Activated CD4-positive, CD25-positive, alpha-beta regulatory T cell treated with anti-CD3 and anti-CD28 coated beads, Interleukin-2, amount 50 U/mL, for 24 hours (primary cell): ENCODE measurements at regions not wholly inside any gene's neighbourhood (a gene's known extent, or its start where the extent isn't known, plus 50 kb on each side); places are given as distances from the start of the nearest gene placed in this dataset.

ENCODE experiments used
- ATAC-seq, 2 donors: fragments of 150-1000 bp; cut with Tn5 transposase; one replicate each; pipeline ENCODE4 v1.10.0; 2021; ENCODE audit warnings: mild to moderate bottlenecking in 1 of 2, moderate library complexity in 1 of 2

DNA sequence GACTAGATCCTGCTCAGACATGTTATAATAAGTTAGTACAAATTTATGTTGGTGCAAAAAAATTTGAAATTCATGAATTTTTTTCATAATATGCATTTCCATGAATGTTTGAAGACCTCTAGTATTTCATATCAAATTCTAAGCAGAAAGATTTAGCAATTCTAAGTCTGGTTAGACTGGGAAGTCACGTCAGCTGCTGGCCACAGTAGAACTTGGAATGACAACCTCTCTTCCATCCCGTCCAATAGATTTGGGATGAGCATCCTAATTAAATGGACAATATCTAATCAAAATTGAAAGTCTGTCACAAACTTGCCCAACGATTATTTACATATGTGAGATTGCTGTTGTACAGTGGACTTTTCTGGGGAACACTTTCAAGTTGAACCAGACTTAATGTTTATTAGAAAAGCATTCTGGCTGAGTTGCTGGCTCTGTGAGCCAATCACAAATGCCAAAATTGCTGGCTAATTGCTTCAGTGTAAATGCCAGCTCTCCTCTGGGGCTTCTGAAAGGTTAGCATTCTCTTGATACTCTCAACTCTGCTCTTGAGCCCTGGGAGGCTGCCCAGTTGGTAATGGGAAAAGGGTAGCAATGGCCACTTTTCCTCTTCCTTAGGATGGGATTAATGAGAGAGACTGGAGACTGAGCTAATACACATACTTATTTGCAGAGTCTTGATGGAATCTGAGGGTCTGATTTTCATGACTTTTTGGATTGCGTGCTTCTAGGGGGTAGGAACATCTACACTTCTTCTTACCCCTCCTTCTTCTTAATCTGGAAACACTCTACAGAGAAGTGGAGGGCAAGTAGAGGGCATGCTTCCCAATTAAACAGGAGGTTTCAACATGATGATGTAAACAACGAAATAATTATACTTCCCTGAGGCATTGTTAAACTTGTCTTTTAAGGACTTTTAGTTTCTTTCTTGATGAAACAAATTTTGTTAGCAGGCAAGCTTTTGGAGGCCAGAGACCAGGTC is 253.5 kb downstream of the BAMBI start:
- ATAC-seq: no peak

DNA sequence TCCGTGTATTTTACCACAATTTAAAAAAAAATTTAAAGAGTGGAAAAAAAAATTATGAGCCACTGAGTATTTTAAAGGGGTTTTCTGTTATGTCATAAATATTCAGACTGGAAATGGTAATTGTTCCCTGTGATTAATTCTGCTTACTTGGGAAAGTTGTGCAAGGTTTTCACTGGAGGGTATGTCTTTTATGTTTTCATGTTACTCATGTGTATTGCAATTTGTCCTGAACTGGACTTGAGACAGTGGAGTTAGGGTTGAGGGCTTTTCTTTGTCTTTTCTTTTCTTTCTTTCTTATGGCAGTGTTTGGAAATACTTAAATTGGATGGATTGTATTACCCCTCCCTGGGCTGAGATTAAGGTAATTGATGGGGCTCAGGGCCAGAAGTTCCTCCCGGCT is 257.7 kb downstream of the BAMBI start:
- no peak for ATAC-seq

DNA sequence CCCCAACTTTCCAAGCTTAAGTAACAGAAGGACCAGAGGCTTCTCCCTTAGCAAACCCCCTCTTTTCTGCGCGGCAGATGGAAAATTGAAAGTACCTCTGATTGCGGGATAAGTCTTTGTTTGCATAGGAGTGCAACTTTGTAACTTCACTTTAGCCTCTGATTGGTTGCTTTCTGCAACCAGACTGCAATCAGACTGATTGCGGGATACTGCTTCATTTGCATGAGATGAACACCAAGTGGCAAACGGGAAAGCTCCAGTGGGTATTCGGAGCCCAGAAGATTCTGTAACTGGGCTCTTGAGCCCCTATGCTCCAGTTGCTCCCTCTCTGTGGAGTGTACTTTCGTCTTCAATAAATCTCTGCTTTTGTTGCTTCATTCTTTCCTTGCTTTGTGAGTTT is 260.6 kb downstream of the BAMBI start:
- ATAC-seq: no peak

DNA sequence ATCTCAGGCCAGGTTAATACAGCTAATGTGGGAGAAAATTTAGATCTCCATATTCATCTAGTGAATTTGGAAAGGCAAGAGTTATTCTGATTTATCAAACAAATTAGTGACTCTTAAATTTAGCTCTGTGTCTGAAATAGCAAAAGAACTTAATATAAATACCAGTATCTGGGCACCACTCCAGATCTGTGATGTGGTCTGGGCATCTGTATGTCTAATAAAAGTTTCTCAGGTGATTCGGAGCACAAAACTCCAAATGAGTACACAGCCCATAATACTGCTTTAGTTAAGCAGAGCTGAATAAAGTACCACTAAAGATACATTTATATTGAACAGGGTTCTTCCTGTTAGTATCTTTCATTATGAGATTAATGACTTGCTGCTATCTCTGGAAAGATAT is 261.4 kb downstream of the BAMBI start:
- ATAC-seq: no peak

DNA sequence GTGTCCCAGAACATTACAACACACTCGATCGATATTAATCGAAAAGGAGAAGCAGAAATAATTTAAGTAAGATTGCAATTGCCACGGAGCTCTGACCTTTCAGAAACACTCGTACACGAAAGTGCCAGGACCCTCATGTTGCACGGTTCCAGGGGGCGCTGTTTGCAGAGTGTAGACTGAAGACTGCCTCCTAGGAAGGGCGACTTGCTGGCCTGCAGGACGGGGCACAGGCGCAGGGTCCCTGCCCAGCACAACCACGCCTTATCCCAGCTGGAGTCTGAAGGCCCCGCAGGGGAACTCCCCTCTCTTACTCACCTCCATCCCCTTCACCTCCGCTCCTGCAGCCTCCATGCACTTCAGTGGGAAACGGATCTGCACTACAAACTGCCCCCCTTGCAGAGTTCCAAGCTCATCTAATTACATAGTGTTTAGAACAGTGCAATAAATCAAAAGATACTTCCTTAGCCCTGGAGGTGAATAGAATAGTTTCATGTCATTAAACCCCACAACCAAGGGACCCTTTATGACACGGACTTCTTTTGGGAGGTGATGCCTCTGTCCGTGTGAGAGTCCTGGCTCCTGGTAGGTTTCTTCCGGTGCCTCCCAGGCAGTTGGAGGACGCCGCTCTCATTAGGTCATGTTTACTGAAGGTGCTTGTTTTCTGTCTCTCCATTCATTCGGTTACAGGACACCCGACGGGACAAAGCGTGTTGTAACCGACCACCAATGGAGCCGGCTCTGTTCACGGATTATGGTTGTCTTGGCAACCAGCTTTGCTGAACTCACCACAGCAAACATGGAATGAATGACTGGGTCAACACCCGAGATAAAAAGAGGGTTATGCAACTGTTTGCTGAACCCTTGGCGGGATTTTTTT is 262.2 kb downstream of the BAMBI start:
- ATAC-seq: no peak

DNA sequence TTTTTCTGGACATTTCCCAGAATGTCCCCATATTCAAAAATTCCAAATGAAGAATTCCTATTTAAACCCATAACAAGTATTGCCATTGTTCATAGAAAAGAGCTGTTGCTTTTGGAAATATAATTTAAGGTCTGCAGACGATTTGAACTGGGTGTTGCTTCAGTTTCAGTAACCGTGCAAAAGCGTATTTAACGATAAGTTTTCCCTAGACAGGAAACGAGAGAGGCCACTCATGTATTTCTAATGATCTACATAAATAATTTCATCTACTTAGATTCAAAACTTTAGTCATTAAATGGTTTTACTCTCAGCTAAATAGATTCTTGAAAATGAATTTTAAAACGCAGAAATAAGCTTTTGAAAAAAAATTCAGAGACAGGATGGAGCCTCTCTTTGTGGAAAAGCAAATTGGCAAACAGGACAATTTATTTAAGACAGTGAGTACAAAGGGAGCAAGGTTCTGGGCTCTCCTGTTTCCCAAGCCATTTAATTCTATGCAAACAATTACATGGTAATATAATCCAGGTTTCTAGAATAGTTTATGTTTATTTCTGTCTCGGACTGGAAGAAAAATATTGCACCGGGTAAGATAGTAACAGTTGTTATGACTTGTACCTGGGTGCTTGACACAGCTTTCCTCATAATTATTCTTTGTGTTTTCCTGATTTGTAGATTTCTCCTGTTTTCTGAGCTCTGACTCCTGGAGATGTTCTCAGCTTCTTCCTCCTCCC is 263.0 kb downstream of the BAMBI start:
- ATAC-seq: no peak

DNA sequence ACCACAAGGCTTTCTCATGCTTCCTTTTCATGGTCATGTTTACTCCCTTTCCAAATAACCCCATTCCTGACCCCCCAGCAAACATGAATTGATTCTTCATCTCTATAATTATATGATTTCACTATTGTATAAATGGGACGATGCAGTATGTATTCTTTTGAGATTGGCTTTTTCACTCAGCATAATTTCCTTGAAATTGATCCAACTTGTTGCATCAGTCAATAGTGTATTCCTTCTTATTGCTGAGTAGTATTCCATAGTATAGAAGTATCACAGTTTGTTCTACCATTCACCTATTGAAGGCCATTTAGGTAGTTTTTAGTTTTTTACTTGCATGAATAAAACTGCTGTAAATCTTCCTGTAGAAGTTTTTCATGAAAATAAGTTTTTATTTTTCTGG is 264.7 kb downstream of the BAMBI start:
- no peak for ATAC-seq

DNA sequence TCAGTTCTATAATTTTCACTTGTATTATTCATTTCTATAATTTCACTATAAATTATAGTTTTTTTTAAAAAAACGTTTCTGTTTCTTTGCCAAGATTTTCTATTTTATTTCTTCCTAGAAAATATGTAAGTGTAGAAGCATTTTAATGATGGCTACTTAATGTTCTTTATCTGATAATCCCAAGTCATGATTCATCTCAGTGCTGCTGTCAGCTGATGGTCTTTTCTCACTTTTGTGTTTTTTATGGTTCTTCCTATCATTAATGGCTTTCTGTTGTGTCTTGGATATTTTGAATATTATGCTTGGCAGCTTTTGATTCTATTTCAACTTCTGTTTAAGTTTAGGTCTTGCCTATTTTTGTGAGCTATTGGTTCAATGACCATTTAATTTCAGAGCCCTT is 268.6 kb downstream of the BAMBI start:
- ATAC-seq: no peak

DNA sequence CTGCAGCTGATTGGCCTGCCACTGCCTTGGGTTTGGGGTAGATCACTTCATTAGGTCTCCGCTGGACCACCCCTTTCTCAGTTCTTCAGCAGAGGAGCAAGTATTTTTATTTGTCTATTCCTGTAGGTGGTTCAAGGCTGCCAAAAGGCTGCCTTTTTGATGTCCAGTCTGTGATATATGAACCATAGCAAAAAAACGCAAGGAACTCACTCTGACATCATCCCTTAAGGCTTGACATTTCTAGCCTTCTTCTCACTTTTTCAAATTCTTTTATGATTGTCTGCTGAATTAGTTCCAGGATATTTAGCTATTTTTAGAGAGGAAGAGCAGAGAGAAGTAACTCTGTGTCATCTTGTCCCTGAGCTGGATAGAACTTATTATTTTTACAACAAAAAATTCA is 269.2 kb downstream of the BAMBI start:
- no peak for ATAC-seq

DNA sequence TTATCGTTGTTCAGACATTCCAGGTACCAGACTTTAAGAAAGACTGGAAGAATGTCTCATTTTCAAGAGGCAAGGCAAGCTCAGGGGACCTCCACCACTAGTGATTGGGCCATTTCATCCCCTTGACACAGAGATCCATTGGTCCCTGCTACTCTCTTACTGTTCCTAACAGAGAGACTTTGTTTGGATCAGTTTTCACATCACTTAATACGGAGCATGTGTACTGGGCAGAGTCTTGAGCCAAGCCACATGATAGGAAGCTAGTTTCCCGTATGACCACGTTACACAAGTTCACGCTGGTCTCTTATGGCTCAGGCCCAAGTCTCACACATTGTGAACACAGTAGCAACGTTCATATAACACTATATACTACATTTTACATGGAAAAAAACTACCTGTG is 269.9 kb downstream of the BAMBI start:
- ATAC-seq: no peak

DNA sequence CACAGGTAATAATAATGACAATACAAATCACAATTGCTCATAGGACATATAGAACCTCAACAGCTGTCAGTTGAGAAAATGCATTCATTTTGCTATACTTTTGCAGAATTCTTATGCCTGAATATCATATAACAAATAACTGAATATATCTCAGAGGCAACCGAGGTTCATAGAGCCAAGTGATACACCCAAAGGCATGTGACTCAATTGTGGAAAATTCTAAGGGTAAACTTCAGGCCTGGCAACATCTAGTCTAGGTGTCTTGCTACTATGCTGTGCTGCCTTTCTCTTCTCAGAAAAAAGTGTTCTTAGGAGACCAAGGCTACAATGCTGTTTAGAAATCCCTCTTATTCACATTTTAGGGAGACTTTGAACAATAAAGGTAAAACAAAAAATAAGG is 270.7 kb downstream of the BAMBI start:
- no peak for ATAC-seq

DNA sequence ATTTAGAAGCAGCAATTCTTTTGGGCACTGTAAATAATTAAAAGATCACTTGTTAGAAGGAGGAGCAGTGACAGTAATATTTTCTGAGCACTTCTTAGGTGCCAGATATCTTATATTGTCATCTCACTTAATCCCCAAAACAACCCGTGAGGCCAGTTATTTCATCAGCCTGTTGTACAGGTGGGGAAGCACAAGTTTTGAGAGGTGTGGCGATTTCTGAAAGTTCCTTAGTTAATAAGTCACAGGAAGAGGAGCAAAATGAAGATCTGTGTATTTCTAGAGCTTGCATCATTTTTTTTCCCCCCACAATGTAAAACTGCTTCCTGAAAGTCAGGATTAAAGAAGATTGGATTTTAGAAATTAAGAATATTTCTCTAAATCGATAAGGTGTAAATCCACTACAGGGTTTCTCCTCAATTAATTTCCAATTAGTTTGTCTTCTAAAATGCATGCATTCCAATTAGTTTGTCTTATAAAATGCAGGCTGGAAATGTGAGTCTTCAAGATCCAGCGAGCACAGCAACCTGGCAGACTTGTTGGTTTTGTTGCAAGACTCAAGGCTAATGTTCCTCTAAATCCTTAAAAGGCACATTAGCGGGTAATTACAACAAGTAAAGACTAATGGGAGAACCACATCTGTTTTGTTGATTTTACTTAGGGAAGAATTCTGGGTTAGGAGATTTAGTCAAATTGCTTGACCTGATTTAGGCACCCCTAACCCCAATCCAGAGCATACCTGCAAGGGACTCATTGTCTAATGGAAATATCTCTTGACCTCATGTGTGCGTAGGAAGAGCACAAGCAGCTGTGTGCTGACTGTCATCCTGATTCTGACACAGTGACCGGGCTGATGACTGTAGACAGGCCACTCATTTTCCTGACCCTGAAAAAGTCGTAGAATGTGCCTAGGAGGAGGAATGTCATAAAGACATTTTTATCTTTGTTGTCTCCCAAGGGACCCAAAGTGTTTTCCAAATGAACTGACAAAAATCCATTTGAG is 272.0 kb downstream of the BAMBI start:
- ATAC-seq: no peak

DNA sequence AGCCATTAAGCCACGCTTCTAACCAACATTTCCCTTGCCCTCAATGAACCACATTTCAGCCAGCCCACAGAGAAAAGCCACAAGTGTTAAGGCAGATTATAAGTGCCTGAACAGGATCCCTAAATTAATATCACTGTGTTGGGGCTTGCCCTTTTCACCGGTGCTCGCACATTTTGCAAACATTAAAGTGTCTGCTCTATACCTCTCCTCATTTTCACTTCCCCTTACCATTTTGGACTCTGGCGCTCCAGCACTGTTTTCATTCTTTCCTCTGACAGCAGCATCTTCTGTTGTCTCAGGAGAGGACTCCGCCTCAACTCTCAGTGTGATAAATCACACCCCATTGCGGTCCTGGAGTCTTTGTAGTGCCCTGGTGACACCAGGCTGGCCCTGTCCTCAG is 274.2 kb downstream of the BAMBI start:
- no peak for ATAC-seq

DNA sequence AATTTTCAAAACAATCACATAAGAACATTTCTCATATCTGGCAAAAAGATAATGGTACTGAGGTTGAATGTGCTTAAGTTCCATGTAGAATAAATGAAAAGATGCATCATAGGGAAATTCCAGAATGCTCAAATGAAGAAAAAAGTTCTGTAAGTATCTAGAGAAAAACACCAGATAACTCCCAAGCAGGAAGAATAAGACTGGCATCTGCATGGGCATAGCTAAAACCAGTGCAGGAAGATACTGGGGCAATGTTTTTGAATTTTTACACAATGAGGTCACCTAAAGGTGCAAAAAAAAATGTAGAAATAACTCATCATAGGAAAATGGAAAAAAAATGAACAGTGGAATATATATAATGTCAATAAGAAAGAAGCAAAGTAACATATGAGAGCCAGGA is 275.2 kb downstream of the BAMBI start:
- no peak for ATAC-seq

DNA sequence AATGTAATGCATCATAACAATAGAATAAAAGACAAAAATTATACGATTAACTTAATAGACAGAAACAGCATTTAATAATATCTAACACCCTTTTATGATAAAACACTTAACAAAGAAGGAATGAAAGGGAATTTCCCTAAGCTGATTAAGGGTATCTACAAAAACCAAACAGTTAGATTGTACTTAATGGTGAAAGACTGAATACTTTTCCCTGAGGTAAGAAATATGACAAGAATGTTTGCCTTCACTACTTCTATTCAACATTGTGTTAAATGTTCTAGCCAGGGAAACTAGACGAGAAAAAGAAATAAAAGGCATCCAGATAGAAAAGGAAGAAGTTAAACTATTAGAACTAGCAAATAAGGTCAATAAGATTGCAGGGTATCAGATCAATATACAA is 276.9 kb downstream of the BAMBI start:
- no peak for ATAC-seq

DNA sequence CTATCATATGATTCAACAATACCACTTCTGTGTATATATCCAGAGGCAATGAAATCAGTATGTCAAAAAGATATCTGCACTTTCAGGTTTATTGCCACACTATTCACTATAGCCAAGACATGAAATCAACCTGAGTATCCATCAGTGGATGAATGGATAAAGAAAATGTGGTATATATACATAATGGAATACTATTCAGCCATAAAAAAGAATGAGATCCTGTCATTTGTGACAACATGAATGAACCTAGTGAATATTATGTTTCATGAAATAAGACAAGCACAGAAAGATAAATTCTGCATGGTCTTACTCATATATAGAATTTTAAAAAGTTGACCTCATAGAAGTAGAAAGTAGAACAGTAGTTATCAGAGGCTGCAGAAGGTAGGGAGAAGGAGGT is 281.1 kb downstream of the BAMBI start:
- ATAC-seq: no peak

DNA sequence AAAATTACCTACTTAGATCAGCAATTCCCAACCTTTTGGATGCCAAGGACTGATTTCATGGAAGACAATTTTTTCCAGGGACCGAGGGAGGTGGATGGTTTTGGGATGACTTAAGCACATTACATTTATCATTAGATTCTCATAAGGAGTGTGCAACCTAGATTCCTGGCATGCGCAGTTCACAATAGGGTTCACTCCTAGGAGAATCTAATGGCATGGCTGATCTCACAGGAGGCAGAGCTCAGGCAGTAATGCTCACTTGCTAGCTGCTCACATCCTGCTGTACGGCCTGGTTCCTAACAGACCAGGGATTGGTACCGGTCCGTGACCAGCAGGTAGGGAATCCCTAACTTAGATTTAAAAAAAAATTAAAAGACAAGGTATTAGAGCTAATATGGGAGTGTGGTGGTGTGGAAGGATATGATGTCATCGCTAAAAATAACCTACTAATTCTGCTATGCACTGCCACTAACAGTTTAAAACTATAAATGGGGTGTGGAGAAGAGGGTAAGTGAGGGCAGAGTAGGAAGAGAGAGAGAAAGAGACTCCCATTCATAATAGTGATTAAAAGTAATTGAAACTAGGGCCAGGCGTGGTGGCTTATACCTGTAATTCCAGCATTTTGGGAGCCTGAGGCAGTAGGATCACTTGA is 282.7 kb downstream of the BAMBI start:
- ATAC-seq: no peak

DNA sequence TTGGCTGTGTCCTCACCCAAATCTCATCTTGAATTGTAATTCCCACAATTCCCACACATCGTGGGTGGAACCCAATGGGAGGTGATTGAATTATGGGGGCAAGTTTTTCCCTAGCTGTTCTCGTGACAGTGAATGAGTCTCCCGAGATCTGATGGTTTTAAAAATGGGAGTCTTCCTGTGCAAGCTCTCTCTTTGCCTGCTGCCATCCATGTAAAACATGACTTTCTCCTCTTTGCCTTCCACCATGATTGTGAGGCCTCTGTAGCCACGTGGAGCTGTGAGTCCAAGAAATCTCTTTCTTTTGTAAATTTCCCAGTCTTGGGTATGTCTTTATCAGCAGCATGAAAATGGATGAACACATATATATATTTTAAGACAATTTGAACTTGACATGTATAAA is 285.4 kb downstream of the BAMBI start:
- ATAC-seq: no peak

DNA sequence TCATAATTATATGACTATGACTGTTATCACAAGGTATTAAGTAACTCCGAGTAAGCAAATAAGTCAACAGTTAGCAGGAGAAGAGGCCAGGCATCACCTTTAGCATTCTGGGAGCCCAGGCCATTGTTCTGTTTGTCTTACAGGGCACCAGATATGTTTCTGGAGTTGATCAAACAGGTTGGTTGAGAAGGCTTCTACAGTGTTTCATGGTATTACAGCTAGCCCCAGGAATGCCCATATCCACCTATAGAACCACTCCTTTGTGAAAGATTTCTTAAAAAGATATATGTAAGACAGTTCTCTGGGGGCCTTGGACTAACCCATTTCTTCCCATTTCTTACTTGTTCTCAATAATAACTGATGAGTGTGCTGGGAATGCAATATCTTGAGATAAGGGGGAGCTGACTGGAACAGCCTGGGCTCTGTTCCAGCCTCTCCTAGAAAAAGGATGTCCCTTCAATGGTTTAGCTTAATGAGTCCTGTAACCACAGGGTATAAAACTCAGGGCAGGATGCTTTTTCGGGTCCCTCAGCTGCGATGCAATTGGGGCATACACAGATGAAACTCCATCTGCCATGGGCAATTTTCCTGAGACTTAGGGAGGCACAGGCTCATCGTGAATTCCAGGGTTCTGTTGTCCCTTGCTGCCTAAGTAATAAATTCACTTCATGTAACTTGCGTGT is 286.4 kb downstream of the BAMBI start:
- no peak for ATAC-seq

DNA sequence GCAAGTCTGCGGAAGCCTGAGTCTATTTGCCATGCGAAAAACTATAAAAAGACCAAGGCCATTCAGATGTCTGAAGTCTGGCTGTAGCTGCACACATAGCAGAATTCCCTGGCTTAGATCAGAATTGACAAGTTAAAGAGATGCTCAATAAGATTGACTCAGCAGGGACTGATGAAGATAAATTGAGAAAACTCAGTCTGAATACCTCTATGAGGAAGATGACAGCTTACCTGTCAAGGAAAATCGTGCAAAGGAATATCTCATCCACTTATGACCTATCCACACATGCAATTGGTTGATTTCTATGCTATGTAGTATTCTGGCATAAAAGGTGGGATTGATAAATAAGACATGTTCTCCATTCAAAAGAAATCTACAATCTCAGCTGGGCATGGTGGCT is 288.6 kb downstream of the BAMBI start:
- no peak for ATAC-seq

DNA sequence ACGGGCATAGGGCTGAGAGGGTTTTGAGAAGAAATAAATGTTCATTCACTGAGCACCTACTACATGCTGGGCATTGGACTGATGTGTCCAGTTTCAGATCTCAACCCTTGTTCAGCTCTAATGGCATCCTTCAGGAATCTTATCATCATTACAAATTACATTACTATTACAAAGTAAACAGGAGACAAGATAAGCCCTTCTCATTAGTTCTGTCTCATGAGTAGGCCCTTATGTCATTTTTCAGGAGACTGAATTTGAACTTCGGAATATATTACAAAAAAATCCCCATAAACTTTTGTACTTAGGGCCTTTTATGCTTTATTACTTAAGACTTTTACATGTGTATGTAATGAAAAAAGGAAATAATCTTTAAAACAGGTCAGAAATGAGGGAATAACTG is 289.7 kb downstream of the BAMBI start:
- ATAC-seq: no peak
